ENCODE measurements at regions not wholly inside any gene's neighbourhood (a gene's known extent, or its start where the extent isn't known, plus 50 kb on each side); places are given as distances from the start of the nearest gene placed in this dataset.
"Not testable (repeated sequence)": the region's sequence is repeated elsewhere in the genome, so short reads cannot be mapped to it uniquely, and the experiment has no call there.

- H3K4me1 ChIP-seq; DNase-seq (ENCODE audit: low read depth in 1 of 2, low spot score in 1 of 2); FAIRE-seq; ATAC-seq; POLR2A ChIA-PET; CTCF ChIA-PET; H3K4me3 ChIP-seq; H3K4me2 ChIP-seq; H3K27ac ChIP-seq; H3K9me3 ChIP-seq: not testable (repeated sequence)
- WGBS (ENCODE audit: missing lambda C conversion rate), result 0% methylated on average over 1 of the region's 2 CpGs
- TF ChIP-seq MAFK (IDR thresholded peaks at IDR 0.05; ENCODE audit: partially characterized antibody), result peak; percentile 14
These were observed 87.4 kb downstream of the NAPG start for GRCh38 chr18:10613226-10613625.

GRCh38 chr18:10616714-10617113 is 90.9 kb downstream of the NAPG start:
- FAIRE-seq, POLR2A ChIA-PET, ATAC-seq: not testable (repeated sequence)

DNA sequence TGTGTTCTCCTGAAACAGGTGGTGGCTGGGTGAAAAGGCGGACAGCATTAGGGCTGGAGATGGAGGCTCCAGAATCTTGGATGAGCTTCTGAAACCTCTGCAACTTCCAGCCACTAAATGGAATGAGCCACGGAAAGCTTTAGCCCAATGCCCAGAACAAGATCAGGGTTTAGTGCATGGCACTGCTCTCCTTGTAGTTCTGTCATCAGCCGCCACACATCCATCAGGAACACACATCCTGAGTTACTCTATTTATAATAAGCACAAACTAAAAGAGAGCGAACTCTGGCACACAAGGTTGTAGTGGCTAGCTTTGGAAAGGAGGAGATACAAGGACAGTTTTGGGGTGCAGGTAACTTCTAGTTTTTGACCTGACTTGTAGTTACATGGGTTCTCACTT is 93.0 kb downstream of the NAPG start:
- H3K4me3 ChIP-seq; H3K4me1 ChIP-seq; ATAC-seq; H3K27ac ChIP-seq; CTCF ChIA-PET; H3K9me3 ChIP-seq; FAIRE-seq; POLR2A ChIA-PET; DNase-seq (ENCODE audit: low read depth in 1 of 2, low spot score in 1 of 2); H3K4me2 ChIP-seq: not testable (repeated sequence)
- 73% methylated on average over 2 of the region's 4 CpGs for WGBS (ENCODE audit: missing lambda C conversion rate)

More at GRCh38 chr18:10616714-10617113, 90.9 kb downstream of the NAPG start:
- H3K4me1 ChIP-seq, H3K4me2 ChIP-seq, H3K9me3 ChIP-seq, H3K27ac ChIP-seq, CTCF ChIA-PET, H3K4me3 ChIP-seq: not testable (repeated sequence)
- peak in 1 of 2 experiments; percentile 0 for DNase-seq (ENCODE audit: low read depth in 1 of 2, low spot score in 1 of 2)
- 18% methylated on average over 4 of the region's 4 CpGs for WGBS (ENCODE audit: missing lambda C conversion rate)

GRCh38 chr18:10619280-10619679 is 93.5 kb downstream of the NAPG start:
- CTCF ChIA-PET; H3K9me3 ChIP-seq; H3K4me3 ChIP-seq; H3K4me1 ChIP-seq; FAIRE-seq; H3K4me2 ChIP-seq; H3K27ac ChIP-seq; DNase-seq (ENCODE audit: low read depth in 1 of 2, low spot score in 1 of 2); ATAC-seq; POLR2A ChIA-PET: not testable (repeated sequence)
- WGBS (ENCODE audit: missing lambda C conversion rate), result 38% methylated on average over 2 of the region's 2 CpGs

DNA sequence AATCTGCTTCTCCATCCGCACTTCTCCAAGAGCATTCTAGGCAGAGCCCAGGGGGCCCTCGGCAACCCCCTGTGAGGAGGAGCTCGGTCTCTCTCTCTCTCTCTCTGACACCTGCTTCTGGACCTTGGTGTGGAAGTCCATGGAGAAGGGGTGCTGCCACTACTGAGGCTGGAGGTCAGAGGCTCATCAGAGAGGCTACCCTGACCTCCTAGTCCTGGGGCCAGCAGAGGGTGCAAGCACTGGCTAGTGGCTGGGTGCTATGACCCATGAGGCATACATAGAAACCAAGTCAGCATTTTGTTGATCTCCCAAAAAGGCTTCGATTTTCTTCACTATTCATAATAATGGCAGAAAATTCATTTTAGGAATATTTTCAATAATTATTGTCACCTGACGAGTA is 94.0 kb downstream of the NAPG start:
- WGBS (ENCODE audit: missing lambda C conversion rate), result 30% methylated on average over 5 of the region's 5 CpGs
- H3K4me2 ChIP-seq; H3K4me1 ChIP-seq; H3K4me3 ChIP-seq; FAIRE-seq; DNase-seq (ENCODE audit: low read depth in 1 of 2, low spot score in 1 of 2); H3K9me3 ChIP-seq; POLR2A ChIA-PET; CTCF ChIA-PET; ATAC-seq; H3K27ac ChIP-seq: not testable (repeated sequence)

All from A549 (cell line).